ENCODE measurements at regions not wholly inside any gene's neighbourhood (a gene's known extent, or its start where the extent isn't known, plus 50 kb on each side); places are given as distances from the start of the nearest gene placed in this dataset.

DNA sequence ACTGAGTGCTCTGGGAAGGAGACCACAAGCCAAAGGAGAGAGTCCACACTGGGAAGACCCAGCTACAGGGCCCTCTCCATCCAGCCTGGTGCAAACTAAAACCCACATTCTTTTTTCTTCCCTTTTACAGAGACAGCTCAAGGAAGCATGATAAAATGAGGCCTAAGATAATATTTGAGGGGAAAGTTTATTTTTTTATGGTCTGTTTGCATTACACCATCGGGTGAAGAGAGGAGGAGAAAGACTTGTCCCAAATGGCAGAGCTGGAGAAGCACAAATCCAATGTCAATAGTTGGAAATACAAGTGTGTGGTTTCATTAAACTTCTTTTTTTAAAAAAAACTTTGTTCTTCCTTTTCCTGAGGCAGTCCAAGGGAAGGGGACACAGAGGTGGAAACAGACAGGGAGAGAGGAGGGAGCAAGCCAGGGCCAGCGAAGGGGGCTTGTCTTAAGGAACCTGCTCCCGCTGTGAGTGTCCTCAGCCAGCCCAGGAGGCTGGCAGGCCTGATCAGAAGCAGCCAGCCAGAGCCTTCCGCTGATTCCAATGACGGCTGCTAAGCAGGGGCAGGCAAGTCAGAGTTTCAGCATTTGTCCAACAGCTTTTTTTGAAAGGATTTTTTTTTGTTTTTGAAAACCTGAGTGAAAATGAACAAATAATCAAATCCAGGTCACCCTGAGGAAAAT is 203.8 kb upstream of the SIX2 start:
- TF ChIP-seq, protein P1, sequence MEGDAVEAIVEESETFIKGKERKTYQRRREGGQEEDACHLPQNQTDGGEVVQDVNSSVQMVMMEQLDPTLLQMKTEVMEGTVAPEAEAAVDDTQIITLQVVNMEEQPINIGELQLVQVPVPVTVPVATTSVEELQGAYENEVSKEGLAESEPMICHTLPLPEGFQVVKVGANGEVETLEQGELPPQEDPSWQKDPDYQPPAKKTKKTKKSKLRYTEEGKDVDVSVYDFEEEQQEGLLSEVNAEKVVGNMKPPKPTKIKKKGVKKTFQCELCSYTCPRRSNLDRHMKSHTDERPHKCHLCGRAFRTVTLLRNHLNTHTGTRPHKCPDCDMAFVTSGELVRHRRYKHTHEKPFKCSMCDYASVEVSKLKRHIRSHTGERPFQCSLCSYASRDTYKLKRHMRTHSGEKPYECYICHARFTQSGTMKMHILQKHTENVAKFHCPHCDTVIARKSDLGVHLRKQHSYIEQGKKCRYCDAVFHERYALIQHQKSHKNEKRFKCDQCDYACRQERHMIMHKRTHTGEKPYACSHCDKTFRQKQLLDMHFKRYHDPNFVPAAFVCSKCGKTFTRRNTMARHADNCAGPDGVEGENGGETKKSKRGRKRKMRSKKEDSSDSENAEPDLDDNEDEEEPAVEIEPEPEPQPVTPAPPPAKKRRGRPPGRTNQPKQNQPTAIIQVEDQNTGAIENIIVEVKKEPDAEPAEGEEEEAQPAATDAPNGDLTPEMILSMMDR (IDR thresholded peaks at IDR 0.05; ENCODE audit: low read length), result no peak
- no peak for TF ChIP-seq EZH2 (IDR thresholded peaks at IDR 0.05; ENCODE audit: borderline replicate concordance, low read length)

Measured in OCI-LY1 (cell line).